Right lobe of liver (tissue), 6 donors: ENCODE measurements at regions not wholly inside any gene's neighbourhood (a gene's known extent, or its start where the extent isn't known, plus 50 kb on each side); places are given as distances from the start of the nearest gene placed in this dataset.

Experiments used
- ATAC-seq, 4 donors: fragments of 200-7000 bp; cut with Tn5 transposase; one replicate each; pipeline ENCODE4 v1.9.1; 2020; ENCODE audit warnings: mild to moderate bottlenecking in 4 of 4, moderate library complexity in 4 of 4
- DNase-seq, 3 donors: peaks; one replicate each; pipeline ENCODE4 v3.0.0-alpha.2; 2020
- H3K27ac ChIP-seq, 3 donors: fragments of 200-600 bp; one replicate each; pipeline ENCODE4 v1.8.0; 2022
- H3K27me3 ChIP-seq, 2 donors: fragments of 200-600 bp; one replicate each; pipeline ENCODE4 v1.8.0; 2022
- H3K36me3 ChIP-seq, 4 donors: fragments of 200-600 bp; sonication (generic) in 1 of 4; one replicate each; pipeline versions ENCODE4 v1.5.1 to v1.8.0; 2017 to 2022; ENCODE audit warnings: control low read depth in 1 of 4
- H3K4me1 ChIP-seq, 4 donors: fragments of 200-600 bp; sonication (generic) in 1 of 4; one replicate each; pipeline versions ENCODE4 v1.5.1 to v1.8.0; 2017 to 2022; ENCODE audit warnings: control low read depth in 1 of 4
- H3K4me3 ChIP-seq, 3 donors: fragments of 200-600 bp; one replicate each; pipeline ENCODE4 v1.8.0; 2022
- H3K9me3 ChIP-seq, 4 donors: fragments of 200-600 bp; sonication (generic) in 1 of 4; one replicate each; pipeline versions ENCODE4 v1.5.1 to v1.8.0; 2017 to 2022; ENCODE audit warnings: control low read depth in 1 of 4
- POLR2A ChIP-seq: fragments of 450-650 bp; IDR thresholded peaks from one replicate; pipeline ENCODE4 v1.6.1; 2017; ENCODE audit warnings: antibody characterized with exemption, mild to moderate bottlenecking
- WGBS: methylation state at CpG from one replicate; pipeline ENCODE4 v1.1.6; 2018; ENCODE audit warnings: low coverage, low lambda C conversion rate; ENCODE audit not compliant: insufficient coverage; ENCODE audit errors: missing lambda C conversion rate; 5-methylcytosine and 5-hydroxymethylcytosine counted together
- intact Hi-C, 2 donors: fragments of 100-400 bp; cut with DNase I; formaldehyde crosslinking; loops; one replicate each; pipeline versions ENCODE4 v1.11.2 to v1.14.1; 2022
- TF ChIP-seq, protein P1 (sequence below), 4 donors: fragments of 200-600 bp in 3 of 4; fragments of 450-650 bp in 1 of 4; IDR thresholded peaks; one replicate each; pipeline versions ENCODE4 v1.5.1 to v1.8.0; 2016 to 2022; ENCODE audit warnings: antibody characterized with exemption in 4 of 4, mild to moderate bottlenecking in 2 of 4
- donor health status: DM: no; HTN: yes; CAD: no.
- donor health status: DM: no; HTN: no; CAD: no.
- donor health status: DM: no; HTN: no; CAD: no.
- donor health status: DM: no; HTN: yes; CAD: no.
- donor health status: DM: no; HTN: yes; CAD: no.

DNA sequence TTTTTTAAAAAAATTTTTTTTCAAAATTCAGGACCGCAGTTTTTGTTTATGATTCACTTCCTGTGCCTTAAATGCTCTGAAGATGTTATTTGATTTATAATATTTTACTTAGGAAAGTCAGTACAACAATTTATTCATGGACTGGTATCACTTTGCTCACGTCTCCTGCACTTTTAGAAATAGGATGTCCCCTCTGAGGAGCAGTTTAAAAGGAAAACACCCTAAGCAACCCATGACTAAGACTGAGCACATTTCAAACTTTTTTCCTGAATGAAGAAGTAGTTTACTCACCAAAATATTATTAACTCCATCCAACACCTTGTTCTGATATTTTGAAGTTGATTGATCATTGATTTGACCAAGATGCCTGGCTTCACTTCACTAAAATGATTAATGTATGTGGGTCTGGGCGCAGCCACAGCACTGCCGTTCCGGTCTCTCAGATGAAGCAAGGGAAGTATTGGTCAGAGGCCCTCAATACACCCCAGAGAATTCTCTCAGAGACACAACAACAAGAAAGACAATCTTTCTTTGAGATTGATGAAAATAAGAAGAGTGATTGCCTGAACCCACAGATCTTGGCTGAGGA lies 223.9 kb downstream of the TGFB2 start:
- Histone ChIP-seq H3K4me3 (no peak overlapping the region), H3K27ac (no peak overlapping the region), H3K27me3 (no peaks in the 10 kb centered on the region), H3K36me3 (no peaks in the 10 kb centered on the region), H3K9me3 (no peaks in the 10 kb centered on the region), H3K4me1 (no peaks in the 10 kb centered on the region)
- TF ChIP-seq, protein P1, sequence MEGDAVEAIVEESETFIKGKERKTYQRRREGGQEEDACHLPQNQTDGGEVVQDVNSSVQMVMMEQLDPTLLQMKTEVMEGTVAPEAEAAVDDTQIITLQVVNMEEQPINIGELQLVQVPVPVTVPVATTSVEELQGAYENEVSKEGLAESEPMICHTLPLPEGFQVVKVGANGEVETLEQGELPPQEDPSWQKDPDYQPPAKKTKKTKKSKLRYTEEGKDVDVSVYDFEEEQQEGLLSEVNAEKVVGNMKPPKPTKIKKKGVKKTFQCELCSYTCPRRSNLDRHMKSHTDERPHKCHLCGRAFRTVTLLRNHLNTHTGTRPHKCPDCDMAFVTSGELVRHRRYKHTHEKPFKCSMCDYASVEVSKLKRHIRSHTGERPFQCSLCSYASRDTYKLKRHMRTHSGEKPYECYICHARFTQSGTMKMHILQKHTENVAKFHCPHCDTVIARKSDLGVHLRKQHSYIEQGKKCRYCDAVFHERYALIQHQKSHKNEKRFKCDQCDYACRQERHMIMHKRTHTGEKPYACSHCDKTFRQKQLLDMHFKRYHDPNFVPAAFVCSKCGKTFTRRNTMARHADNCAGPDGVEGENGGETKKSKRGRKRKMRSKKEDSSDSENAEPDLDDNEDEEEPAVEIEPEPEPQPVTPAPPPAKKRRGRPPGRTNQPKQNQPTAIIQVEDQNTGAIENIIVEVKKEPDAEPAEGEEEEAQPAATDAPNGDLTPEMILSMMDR (IDR thresholded peaks at IDR 0.05), result no peak
- TF ChIP-seq POLR2A, result no peak
- ATAC-seq (no peak), DNase-seq (no peak)
- WGBS, result 70% methylated on average over 5 of the region's 5 CpGs
- intact Hi-C loops, result no loop called here

DNA sequence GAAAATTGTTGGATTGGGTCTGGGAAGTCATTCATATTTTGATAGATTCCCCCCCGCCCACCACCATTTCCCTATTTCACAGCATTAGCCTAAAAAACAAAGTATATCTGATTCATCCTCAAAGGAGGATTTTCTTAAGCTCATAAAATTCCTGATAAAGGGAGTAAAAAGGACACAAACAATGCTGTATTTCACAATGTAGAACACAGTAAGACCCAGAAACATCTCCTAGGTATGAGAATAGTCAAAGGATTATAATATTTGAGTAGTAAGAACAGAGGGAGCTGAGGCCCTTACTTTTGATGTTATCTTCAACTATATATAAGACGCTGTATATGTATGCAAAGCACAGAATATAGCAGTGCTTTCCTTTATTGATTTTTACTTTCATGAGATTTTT lies 225.3 kb downstream of the TGFB2 start:
- ATAC-seq, result no peak
- TF ChIP-seq, protein P1 (IDR thresholded peaks at IDR 0.05), result no peak
- no peak for TF ChIP-seq POLR2A
- WGBS, result 77% methylated on average over 2 of the region's 2 CpGs
- no peak overlapping the region for H3K27ac ChIP-seq
- no peaks in the 10 kb centered on the region for H3K27me3 ChIP-seq
- no peaks in the 10 kb centered on the region for H3K36me3 ChIP-seq
- no peak overlapping the region for H3K4me3 ChIP-seq
- intact Hi-C loops, result no loop called here
- H3K4me1 ChIP-seq, result no peaks in the 10 kb centered on the region
- no peaks in the 10 kb centered on the region for H3K9me3 ChIP-seq
- DNase-seq, result no peak

DNA sequence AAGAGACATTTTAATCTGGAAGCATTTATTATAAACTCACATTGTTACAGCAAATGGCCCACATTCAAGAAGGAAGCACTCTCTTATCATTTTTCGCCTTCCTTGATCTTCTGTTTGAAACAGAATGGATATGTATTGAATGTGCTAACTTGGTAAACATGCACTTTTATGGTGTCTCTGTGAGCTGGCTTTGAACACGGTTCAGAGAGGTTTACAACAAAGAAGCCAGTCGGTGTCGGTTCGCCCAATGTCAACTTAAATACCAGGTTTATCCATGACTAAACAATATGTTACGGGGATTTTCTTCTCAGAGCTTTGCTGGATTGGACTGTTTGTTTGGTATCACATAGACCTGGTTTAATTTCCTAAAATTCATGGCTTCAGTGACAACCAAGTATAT lies 226.4 kb downstream of the TGFB2 start:
- DNase-seq (no peak), ATAC-seq (no peak)
- WGBS, result 72% methylated on average over 6 of the region's 6 CpGs
- no peaks in the 10 kb centered on the region for H3K4me1 ChIP-seq
- H3K9me3 ChIP-seq, result no peaks in the 10 kb centered on the region
- H3K36me3 ChIP-seq, result no peaks in the 10 kb centered on the region
- no peak overlapping the region for H3K27ac ChIP-seq
- H3K27me3 ChIP-seq, result no peaks in the 10 kb centered on the region
- TF ChIP-seq, protein P1 (IDR thresholded peaks at IDR 0.05), result no peak
- TF ChIP-seq POLR2A, result no peak
- intact Hi-C loops, result no loop called here
- no peak overlapping the region for H3K4me3 ChIP-seq

DNA sequence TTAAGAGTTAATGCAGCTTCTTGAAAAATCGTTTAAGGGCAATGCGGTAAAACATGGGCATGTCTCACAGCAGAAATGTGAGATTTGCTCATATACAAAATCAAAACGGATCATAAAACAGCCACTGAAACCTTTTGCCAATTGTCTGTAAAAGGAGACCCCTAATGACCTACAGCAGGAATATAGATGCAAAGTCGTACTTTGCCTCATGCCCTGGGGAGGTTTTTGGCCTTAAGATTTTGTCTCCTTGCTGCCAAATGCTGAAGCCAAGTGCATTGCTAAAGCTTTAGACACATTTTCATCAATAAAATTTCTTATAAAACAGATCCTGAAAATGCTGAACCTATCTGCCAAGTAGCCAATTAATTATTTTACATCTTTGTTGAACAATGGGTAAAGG lies 226.9 kb downstream of the TGFB2 start:
- no peak for ATAC-seq
- 63% methylated on average over 4 of the region's 4 CpGs for WGBS
- TF ChIP-seq, protein P1 (IDR thresholded peaks at IDR 0.05), result no peak
- no peak for TF ChIP-seq POLR2A
- H3K4me1 ChIP-seq, result no peaks in the 10 kb centered on the region
- no peak overlapping the region for H3K4me3 ChIP-seq
- intact Hi-C loops, result no loop called here
- H3K9me3 ChIP-seq, result no peaks in the 10 kb centered on the region
- H3K27me3 ChIP-seq, result no peaks in the 10 kb centered on the region
- no peak overlapping the region for H3K27ac ChIP-seq
- DNase-seq, result no peak
- H3K36me3 ChIP-seq, result no peaks in the 10 kb centered on the region

DNA sequence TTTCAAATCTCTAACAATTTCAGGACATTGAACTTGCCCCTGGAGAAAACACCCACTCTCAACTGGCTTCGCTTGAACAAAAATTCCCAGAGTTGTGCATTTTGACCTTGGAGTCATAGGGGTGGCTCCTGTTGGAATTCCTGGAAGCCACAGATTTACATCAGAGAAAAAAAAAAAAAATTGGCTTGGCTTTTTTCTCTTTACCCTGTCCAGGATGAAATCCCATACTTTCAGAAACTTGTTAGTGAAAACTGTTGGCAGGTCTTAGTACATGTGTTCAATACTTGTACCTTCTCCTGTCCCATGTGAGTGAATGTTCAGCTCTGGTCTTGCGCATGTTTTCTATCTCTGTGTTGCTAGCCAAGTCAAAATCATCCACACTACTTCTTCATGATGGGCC lies 228.8 kb downstream of the TGFB2 start:
- intact Hi-C loops, result no loop called here
- Histone ChIP-seq H3K27ac (no peak overlapping the region), H3K4me3 (no peak overlapping the region), H3K4me1 (no peaks in the 10 kb centered on the region), H3K9me3 (no peaks in the 10 kb centered on the region), H3K27me3 (no peaks in the 10 kb centered on the region), H3K36me3 (no peaks in the 10 kb centered on the region)
- WGBS, result 46% methylated on average over 1 of the region's 2 CpGs
- no peak for ATAC-seq
- no peak for TF ChIP-seq POLR2A
- TF ChIP-seq, protein P1 (IDR thresholded peaks at IDR 0.05), result no peak
- no peak for DNase-seq
